Endothelial cell of umbilical vein (primary cell): ENCODE measurements at regions not wholly inside any gene's neighbourhood (a gene's known extent, or its start where the extent isn't known, plus 50 kb on each side); places are given as distances from the start of the nearest gene placed in this dataset.

Experiments used
- EZH2 ChIP-seq: IDR thresholded peaks from 2 replicates; pipeline ENCODE4 v1.6.1; 2012; ENCODE audit warnings: borderline replicate concordance, low read depth, mild to moderate bottlenecking, moderate library complexity, low read length, inconsistent platforms; ENCODE audit not compliant: severe bottlenecking
- FOS ChIP-seq: IDR thresholded peaks from 2 replicates; pipeline ENCODE4 v1.6.1; 2011; ENCODE audit warnings: mild to moderate bottlenecking, low read length, moderate library complexity, borderline replicate concordance; ENCODE audit not compliant: insufficient read depth
- GATA2 ChIP-seq: IDR thresholded peaks from 2 replicates; pipeline ENCODE4 v1.7.0; 2011; ENCODE audit warnings: low read depth, mild to moderate bottlenecking, moderate library complexity, mixed read lengths, low read length; ENCODE audit not compliant: insufficient read length, insufficient read depth
- MYC ChIP-seq: IDR thresholded peaks from one replicate; pipeline ENCODE4 v1.6.1; 2011; ENCODE audit warnings: mild to moderate bottlenecking, low read depth, low read length
- POLR2A ChIP-seq: IDR thresholded peaks from 2 replicates; pipeline ENCODE4 v1.6.1; 2012; ENCODE audit warnings: low read depth, mild to moderate bottlenecking, control low read depth, low read length
- POLR2AphosphoS5 ChIP-seq: IDR thresholded peaks from 2 replicates; pipeline ENCODE4 v1.6.1; 2012; ENCODE audit warnings: low read depth, mild to moderate bottlenecking, control low read depth, low read length, moderate library complexity; ENCODE audit not compliant: insufficient read depth
- TF ChIP-seq, protein P1 (sequence below), 2 donors: IDR thresholded peaks; 1 replicate in 1 of 2; 2 replicates in 1 of 2; pipeline ENCODE4 v1.5.1; 2011; ENCODE audit warnings: low read length in 2 of 2, mild to moderate bottlenecking in 2 of 2, moderate library complexity in 2 of 2, control low read depth in 1 of 2, inconsistent platforms in 1 of 2, low read depth in 1 of 2; ENCODE audit not compliant: insufficient read depth in 1 of 2; ENCODE audit errors: extremely low read depth in 1 of 2
- TF ChIP-seq, protein P2 (sequence below): IDR thresholded peaks from 2 replicates; pipeline ENCODE4 v1.6.1; 2011; ENCODE audit not compliant: insufficient read depth, insufficient read length

DNA sequence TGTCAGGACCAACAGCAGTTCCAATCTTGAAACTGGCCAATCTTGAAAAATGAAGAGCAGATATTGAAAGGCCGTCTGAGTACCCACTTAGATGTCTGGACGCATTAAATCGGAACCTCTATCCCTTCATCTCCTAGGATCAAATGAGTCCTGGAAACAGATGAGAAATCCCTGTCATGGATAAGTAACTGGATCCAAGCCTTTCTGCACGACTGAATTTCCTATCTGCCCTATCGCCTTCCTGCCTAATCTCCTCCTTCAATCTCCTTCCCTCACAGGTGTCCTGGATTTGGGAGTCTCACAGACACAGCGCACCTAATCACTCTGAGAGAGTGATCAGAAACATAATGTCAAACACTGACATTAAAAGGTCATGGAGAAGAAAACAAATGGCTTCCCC lies 245.2 kb upstream of the PRSS58 start:
- TF ChIP-seq EZH2 (no peak), POLR2A (no peak), FOS (no peak), POLR2AphosphoS5 (no peak), MYC (no peak), GATA2 (no peak)
- TF ChIP-seq, protein P1, sequence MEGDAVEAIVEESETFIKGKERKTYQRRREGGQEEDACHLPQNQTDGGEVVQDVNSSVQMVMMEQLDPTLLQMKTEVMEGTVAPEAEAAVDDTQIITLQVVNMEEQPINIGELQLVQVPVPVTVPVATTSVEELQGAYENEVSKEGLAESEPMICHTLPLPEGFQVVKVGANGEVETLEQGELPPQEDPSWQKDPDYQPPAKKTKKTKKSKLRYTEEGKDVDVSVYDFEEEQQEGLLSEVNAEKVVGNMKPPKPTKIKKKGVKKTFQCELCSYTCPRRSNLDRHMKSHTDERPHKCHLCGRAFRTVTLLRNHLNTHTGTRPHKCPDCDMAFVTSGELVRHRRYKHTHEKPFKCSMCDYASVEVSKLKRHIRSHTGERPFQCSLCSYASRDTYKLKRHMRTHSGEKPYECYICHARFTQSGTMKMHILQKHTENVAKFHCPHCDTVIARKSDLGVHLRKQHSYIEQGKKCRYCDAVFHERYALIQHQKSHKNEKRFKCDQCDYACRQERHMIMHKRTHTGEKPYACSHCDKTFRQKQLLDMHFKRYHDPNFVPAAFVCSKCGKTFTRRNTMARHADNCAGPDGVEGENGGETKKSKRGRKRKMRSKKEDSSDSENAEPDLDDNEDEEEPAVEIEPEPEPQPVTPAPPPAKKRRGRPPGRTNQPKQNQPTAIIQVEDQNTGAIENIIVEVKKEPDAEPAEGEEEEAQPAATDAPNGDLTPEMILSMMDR (IDR thresholded peaks at IDR 0.05; ENCODE audit: extremely low read depth in 1 of 2, insufficient read depth in 1 of 2, low read depth in 1 of 2, low read length in 2 of 2), result no peak
- TF ChIP-seq, protein P2, sequence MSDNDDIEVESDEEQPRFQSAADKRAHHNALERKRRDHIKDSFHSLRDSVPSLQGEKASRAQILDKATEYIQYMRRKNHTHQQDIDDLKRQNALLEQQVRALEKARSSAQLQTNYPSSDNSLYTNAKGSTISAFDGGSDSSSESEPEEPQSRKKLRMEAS, result no peak
